Endodermal cell (in vitro differentiated cells): ENCODE measurements at regions not wholly inside any gene's neighbourhood (a gene's known extent, or its start where the extent isn't known, plus 50 kb on each side); places are given as distances from the start of the nearest gene placed in this dataset.

Experiments
- DNase-seq: peaks from one replicate; pipeline ENCODE4 v3.0.0-alpha.2; 2017
- H3K27ac ChIP-seq: 2 replicates; pipeline ENCODE4 v1.5.1; 2013; ENCODE audit warnings: mild to moderate bottlenecking, low read depth, low read length, moderate library complexity
- H3K27me3 ChIP-seq: 2 replicates; pipeline ENCODE4 v1.6.1; 2013; ENCODE audit warnings: mild to moderate bottlenecking, low read length, moderate library complexity; ENCODE audit not compliant: insufficient read depth, control insufficient read depth, poor library complexity, severe bottlenecking
- H3K36me3 ChIP-seq: 2 replicates; pipeline ENCODE4 v1.7.0; 2013; ENCODE audit warnings: mild to moderate bottlenecking, low read length, moderate library complexity; ENCODE audit not compliant: control insufficient read depth, insufficient read depth
- H3K4me1 ChIP-seq: one replicate; pipeline ENCODE4 v1.7.0; 2013; ENCODE audit warnings: low read length; ENCODE audit not compliant: control insufficient read depth, insufficient read depth
- H3K4me3 ChIP-seq: 2 replicates; pipeline ENCODE4 v1.5.1; 2013; ENCODE audit warnings: mild to moderate bottlenecking, low read length, moderate library complexity
- H3K9ac ChIP-seq: 2 replicates; pipeline ENCODE4 v1.6.1; 2013; ENCODE audit warnings: mild to moderate bottlenecking, low read length, moderate library complexity; ENCODE audit not compliant: poor library complexity, severe bottlenecking; ENCODE audit errors: extremely low read depth
- H3K9me3 ChIP-seq: 2 replicates; pipeline ENCODE4 v1.6.1; 2013; ENCODE audit warnings: mild to moderate bottlenecking, low read length, moderate library complexity; ENCODE audit not compliant: control insufficient read depth
- H3K27ac Mint-ChIP-seq: 2 replicates; pipeline ENCODE4 v1.8.0; 2020; ENCODE audit warnings: mixed read lengths
- H3K27me3 Mint-ChIP-seq: 2 replicates; pipeline ENCODE4 v1.8.0; 2021; ENCODE audit warnings: mild to moderate bottlenecking, mixed read lengths; ENCODE audit not compliant: insufficient read depth
- H3K36me3 Mint-ChIP-seq: 2 replicates; pipeline ENCODE4 v1.8.0; 2020; ENCODE audit warnings: low read depth, mixed read lengths
- H3K4me1 Mint-ChIP-seq: 2 replicates; pipeline ENCODE4 v1.8.0; 2020; ENCODE audit warnings: mixed read lengths
- H3K4me3 Mint-ChIP-seq: 2 replicates; pipeline ENCODE4 v1.8.0; 2020; ENCODE audit warnings: mild to moderate bottlenecking, moderate library complexity, mixed read lengths
- H3K9me3 Mint-ChIP-seq: 2 replicates; pipeline ENCODE4 v1.8.0; 2020; ENCODE audit warnings: mild to moderate bottlenecking, mixed read lengths
- CTCF ChIP-seq: fragments of 200-600 bp; sonication (generic); conservative IDR thresholded peaks from 2 replicates; pipeline ENCODE4 v1.5.0; 2021; ENCODE audit warnings: antibody characterized with exemption, mild to moderate bottlenecking
- WGBS, 2 experiments: methylation state at CpG; one replicate each; pipeline versions ENCODE4 v1.1.5 to v1.1.7; 2013; ENCODE audit warnings: missing lambda C conversion rate in 2 of 2, mixed read lengths in 1 of 2; ENCODE audit not compliant: insufficient coverage in 1 of 2, insufficient read length in 1 of 2; 5-methylcytosine and 5-hydroxymethylcytosine counted together

GRCh38 chr2:117702098-117702497 lies 112.4 kb upstream of the DDX18 start:
- peaks cover 2% of the 10 kb centered on the region for H3K4me1 ChIP-seq
- peaks cover 3% of the 10 kb centered on the region for H3K4me1 Mint-ChIP-seq
- no peak overlapping the region for H3K9ac ChIP-seq
- H3K36me3 ChIP-seq, result no peaks in the 10 kb centered on the region
- DNase-seq, result no peak
- no peaks in the 10 kb centered on the region for H3K9me3 Mint-ChIP-seq
- no peaks in the 10 kb centered on the region for H3K9me3 ChIP-seq
- H3K27ac Mint-ChIP-seq, result no peak overlapping the region
- no peak overlapping the region for H3K4me3 ChIP-seq
- TF ChIP-seq CTCF, result no peak
- H3K27me3 ChIP-seq, result no peaks in the 10 kb centered on the region
- H3K4me3 Mint-ChIP-seq, result no peak overlapping the region
- no peak overlapping the region for H3K27ac ChIP-seq
- H3K36me3 Mint-ChIP-seq, result no peaks in the 10 kb centered on the region
- 100% methylated on average over 1 of the region's 2 CpGs; no CpG with 5 or more reads in 1 of the 2 experiments for WGBS, 2 experiments
- no peaks in the 10 kb centered on the region for H3K27me3 Mint-ChIP-seq

DNA sequence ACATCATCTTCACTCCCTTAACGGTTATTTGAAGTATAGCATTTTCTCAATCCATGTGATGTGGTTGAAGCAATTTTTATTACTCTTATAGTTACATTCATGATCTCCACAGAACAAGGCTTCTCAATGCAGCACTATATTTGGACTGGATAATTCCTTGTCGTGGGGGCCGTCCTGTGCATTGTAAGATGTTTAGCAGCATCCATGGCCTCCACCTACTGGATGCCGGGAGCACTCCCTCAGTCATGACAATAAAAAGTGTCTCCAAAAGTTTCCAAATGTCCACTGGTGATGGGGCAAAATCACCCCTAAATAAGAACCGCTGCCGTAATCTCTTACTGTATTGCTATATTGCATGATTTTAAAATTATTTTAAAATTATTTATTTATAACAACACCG lies 110.6 kb upstream of the DDX18 start:
- Mint-ChIP-seq H3K27ac (no peak overlapping the region), H3K27me3 (no peaks in the 10 kb centered on the region), H3K36me3 (no peaks in the 10 kb centered on the region), H3K9me3 (no peaks in the 10 kb centered on the region), H3K4me1 (peaks cover under 1% of the 10 kb centered on the region), H3K4me3 (no peak overlapping the region)
- 83 to 89% methylated on average over 1 to 5 of the region's 7 CpGs for WGBS, 2 experiments
- no peak for DNase-seq
- Histone ChIP-seq H3K9me3 (no peaks in the 10 kb centered on the region), H3K27ac (no peak overlapping the region), H3K9ac (no peak overlapping the region), H3K36me3 (no peaks in the 10 kb centered on the region), H3K4me1 (no peaks in the 10 kb centered on the region), H3K27me3 (no peaks in the 10 kb centered on the region), H3K4me3 (no peak overlapping the region)
- TF ChIP-seq CTCF, result peak; percentile 59

DNA sequence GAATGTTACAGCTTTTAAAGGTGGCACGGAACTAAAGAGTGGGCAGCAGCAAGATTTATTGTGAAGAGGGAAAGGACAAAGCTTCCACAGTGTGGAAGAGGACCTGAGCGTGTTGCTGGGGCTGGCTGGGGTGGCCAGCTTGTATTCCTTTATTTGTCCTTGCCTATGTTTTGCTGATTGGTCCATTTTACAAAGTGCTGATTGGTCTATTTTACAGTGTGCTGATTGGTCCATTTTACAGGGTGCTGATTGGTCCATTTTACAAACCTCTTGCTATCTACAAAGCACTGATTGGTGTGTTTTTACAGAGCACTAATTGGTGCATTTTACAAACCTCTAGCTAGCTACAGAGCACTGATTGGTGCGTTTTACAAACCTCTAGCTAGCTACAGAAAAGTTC lies 109.7 kb upstream of the DDX18 start:
- H3K9ac ChIP-seq, result no peak overlapping the region
- H3K27ac ChIP-seq, result no peak overlapping the region
- DNase-seq, result no peak
- Mint-ChIP-seq H3K4me3 (no peak overlapping the region), H3K36me3 (no peaks in the 10 kb centered on the region), H3K9me3 (no peaks in the 10 kb centered on the region), H3K4me1 (no peaks in the 10 kb centered on the region), H3K27me3 (no peaks in the 10 kb centered on the region), H3K27ac (no peak overlapping the region)
- H3K9me3 ChIP-seq, result no peaks in the 10 kb centered on the region
- no peaks in the 10 kb centered on the region for H3K4me1 ChIP-seq
- no peaks in the 10 kb centered on the region for H3K36me3 ChIP-seq
- WGBS, 2 experiments, result 76 to 91% methylated on average over 2 to 3 of the region's 3 CpGs
- no peak overlapping the region for H3K4me3 ChIP-seq
- no peaks in the 10 kb centered on the region for H3K27me3 ChIP-seq
- TF ChIP-seq CTCF, result no peak
